NCI-H2196 (cell line): ENCODE measurements at regions not wholly inside any gene's neighbourhood (a gene's known extent, or its start where the extent isn't known, plus 50 kb on each side); places are given as distances from the start of the nearest gene placed in this dataset.
"Not testable (repeated sequence)": the region's sequence is repeated elsewhere in the genome, so short reads cannot be mapped to it uniquely, and the experiment has no call there.

Experiments used
- DNase-seq: peaks from one replicate; lab custom pipeline; 2025; ENCODE audit not compliant: unreplicated experiment; lab: John Stamatoyannopoulos, UW

DNA sequence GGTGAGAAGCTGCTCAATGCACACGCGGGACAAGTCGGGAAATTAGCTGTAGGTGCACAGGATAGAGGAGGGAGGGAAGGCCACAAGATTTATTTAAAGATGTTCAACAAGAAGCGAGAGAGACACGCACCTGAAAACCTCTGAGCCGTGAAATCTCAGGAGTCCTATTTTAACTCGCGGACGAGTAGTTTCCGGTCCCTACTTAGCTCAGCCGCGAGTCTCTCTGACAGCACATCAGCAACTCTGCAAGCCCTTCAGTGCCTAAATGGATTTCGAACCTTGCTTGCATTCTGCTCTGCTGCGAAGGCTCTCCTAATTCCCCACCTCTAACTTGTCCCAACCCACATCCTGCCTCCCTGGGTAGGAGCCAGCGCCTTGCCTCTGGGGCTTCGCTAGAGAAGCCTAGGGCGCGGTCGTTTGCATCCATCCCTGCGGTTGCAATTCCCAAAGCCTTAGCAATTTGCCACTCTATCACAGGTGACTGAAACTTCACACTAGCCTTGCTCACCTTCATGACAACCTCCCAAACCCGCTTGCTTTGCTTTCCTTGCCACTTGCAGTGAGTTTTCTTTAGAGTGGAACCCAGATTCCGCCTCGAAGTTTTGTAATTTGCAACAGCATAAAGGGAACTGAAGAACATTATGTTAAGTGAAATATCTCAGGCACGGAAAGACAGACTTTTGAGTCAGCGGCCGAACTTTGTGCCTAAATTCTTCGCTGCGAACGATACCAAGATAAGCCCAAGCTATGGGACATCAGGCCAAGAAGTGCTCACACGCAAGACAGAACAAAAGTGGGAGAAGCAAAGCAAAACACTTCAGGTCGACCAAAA is 202.8 kb downstream of the KDM5D start:
- DNase-seq = no peak

DNA sequence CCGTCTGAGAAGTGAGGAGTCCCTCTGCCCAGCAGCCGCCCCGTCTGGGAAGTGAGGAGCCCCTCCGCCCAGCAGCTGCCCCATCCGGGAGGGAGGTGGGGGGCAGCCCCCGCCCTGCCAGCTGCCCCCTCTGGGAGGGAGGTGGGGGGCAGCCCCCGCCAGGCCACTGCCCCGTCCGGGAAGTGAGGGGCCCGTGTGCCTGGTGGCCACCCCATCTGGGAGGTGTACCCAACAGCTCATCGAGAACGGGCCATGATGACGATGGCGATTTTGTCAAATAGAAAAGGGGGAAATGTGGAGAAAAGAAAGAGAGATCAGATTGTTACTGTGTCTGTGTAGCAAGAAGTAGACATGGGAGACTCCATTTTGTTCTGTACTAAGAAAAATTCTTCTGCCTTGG is 208.8 kb downstream of the KDM5D start:
- not testable (repeated sequence) for DNase-seq

- no peak for DNase-seq
These were observed 222.6 kb downstream of the KDM5D start for GRCh38 chrY:19521976-19522375.

DNA sequence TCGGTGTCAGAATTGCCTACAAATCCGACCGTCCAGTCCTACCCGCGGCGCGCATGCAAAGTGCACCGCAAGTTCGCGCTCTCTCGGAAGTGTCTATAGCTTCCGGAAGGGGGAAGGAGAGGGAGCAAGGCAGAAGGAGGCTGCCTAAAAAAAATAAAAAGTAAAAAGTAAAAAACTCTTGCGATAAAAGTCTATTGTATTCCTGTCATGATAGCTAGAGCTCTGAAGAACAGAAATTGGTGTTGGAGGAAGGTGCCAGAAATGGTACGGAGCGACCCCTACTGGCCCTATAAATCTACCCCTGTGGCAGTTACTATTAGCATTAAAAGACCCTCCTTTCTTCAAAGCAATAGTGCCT is 241.5 kb downstream of the KDM5D start:
- no peak for DNase-seq

DNA sequence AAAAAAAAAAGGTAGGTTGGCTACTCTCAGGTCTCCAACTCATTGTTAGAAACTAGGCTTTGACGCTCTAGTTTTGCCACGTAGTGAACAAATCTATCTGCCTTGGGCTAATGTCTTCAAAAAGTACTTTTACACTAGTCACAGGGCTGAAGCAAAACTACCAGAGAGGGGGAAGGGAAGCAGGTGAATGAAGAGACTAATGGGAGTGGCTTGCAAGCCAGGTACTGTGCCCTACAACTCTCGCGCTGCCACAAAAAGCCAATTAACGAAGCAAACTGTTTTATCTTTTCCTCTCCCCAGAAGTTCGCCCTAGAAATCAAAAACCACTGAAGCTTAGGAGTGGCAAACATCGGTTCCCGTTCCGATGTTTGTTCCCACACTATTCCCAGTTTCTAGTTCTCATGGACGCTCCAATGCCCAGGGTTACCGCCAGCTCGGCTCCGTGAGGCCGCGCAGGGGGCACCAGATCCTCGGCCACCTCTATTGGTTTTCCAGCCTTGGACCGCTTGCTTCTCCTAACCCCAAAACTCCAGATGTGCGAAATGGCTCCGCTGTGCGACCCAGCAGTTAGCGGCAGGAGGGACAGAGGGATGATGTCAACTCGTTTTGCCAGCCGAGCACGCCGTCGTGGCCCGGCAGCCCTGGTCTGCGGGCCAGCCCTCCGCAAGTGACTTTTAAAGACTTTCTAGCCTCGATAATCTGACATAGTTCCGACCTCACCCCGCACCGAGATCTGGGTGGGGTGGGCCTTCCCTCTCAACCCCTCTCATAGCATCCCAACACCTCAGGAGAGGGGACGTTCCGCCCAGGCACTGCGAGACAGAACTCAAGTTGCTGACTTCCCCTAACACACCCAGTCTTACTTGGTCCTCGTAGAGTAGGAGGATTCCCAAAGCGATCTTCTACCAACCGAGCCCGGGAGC is 242.1 kb downstream of the KDM5D start:
- no peak for DNase-seq

DNA sequence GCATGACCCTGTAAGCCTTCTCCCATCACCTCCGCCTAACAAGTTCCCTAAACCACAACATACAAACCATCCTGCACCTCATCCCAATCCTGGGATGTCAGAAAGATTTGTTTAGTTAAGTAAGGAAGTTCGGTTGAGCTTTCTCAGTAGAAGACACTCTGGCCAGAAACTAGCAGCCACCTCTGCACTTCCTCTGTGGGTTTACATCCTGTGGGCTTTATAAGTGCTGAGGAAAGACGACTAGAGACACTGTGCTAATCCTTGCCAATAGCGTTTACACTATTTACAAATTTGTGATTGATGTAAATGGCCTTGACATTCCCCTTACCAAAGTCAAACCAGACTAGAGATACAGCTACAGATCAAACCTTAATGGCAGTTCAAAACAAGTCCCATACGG is 246.0 kb downstream of the KDM5D start:
- no peak for DNase-seq

DNA sequence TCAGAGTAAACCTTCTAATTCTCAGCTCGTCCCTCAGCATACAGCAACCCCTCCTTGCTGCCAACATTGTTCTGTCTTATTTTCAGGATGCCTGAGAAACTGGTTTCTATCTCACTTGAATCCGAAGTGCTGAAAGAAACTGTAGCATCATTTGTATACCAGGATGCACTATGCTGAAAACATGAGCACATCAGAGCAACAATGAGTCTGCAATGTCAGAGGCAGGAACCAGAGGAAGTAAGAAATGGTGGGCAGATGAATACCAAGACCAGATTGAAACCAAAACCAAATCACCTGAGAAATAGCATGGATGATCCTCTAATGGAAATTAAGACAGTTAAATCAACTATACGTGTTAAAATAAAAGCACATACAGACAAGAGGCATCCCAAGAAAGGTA is 257.0 kb downstream of the KDM5D start:
- DNase-seq = no peak

DNA sequence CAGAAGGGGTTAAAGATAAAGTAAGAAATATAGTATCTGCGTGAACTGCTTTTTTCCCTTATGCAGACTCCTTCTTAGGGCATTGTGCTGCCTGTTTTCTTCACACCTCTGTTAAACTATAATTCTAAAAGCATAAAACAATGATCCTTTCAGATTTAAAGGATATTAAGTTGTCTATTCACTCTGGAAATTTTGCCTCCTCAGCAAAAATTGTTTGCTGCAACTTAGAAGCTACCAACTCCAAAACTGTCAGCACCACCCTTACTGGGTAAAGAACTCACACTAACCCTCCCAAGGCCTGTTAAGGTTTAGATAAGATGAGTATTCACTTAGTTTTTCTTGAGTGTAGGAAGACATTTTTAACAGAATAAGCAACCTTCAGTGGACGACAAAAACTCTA is 259.5 kb downstream of the KDM5D start:
- DNase-seq = no peak

DNA sequence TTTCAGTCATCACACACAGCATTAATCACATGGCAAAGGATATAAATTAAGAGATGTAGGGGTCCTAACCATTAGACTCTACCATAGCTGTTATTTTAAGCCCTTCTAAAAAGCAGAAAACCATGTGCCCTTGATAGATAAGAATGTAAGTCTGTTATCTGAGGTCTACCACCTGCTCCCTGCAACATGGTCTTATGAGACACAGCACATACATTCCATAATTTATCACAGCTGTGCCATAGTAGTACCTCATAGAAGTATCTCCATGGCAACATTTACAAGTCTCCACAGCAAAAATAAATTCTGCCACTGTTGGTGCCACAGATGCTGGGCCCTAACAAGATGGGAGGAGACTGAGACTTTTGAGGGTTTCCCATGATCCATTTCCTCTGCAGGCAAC is 265.4 kb downstream of the KDM5D start:
- no peak for DNase-seq

GRCh38 chrY:19477959-19478358 is 266.6 kb downstream of the KDM5D start:
- DNase-seq = no peak

- DNase-seq = no peak
These were observed 278.7 kb downstream of the KDM5D start for GRCh38 chrY:19465809-19466208.

DNA sequence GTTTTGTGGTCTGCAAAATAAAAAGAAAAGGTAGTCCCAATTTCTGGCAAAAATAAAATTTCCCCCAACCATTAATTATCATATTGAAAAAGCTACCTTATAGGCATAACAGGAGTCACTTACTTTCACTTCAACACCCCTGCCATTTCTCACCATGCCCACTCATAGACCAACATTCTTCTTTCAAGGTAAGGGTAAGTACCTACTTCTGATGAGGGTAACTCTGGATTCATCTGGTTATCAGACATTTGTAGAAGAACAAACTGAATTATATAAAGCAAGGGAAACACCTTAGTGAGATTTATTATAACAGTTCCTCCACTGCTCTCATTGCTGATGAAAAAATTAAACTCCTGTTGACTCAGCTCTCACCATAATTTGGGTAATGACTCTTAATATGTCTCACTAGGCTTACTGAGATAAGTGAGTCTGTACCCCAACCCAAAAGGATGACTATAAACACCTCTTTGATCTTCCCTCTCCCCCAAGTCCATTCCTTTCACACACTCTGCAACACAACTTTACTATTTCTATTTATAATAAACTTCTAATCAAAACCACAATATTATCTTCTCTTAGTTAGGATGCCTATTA is 287.6 kb downstream of the KDM5D start:
- no peak for DNase-seq

DNA sequence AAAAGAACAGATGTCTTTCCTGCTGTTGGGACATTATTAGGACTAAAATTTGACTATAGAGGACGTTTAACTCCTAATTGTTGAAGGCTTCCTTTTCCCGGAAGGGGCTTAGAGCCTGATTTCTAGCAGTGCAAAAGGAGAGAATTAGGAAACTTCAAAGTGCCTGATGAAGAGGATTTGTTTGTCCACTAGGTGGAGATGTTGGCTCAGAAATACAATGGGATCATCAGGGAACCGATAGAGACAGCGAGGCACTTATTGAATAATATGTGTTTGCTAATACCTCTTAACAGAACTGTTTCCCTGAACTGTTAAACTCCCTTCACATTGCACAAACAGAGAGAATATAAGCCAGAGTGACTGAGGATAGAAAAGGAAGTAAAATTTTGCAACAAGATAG is 311.5 kb downstream of the KDM5D start:
- DNase-seq = peak; percentile 49

DNA sequence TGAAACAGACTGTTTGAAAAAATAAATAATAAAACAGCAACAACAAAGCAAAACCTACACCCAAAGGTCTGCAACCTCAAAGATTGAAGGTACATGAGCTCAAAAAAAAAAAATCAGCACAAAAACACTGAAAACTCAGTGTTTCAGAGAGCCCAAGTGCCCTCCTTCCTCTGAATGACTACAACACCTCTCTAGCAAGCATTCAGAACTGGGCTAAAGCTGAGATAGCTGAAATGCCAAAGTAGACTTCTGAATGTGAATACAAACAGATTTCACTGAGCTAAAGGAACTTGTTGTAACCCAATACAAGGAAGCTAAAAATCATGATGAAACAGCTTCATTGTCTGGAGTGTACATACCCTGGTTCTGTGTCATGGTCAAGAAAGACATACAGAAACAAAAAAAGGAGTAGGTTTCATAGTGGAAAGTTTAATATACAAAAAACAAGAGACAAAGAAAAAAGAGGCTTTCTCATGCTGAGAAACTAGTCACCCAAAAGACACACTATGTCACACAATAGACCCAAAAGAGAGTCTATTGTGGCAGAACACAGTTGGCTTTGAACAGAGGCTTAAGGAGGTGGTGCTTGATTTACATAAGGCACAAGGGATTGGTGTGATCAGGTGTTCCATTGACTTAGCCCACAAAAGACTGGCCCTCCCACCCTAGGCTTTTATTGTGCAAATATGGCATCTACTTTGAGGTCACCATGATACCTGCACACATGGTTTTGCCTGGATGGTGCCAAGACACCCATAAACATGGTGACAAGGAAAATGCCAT is 316.6 kb downstream of the KDM5D start:
- DNase-seq = no peak

DNA sequence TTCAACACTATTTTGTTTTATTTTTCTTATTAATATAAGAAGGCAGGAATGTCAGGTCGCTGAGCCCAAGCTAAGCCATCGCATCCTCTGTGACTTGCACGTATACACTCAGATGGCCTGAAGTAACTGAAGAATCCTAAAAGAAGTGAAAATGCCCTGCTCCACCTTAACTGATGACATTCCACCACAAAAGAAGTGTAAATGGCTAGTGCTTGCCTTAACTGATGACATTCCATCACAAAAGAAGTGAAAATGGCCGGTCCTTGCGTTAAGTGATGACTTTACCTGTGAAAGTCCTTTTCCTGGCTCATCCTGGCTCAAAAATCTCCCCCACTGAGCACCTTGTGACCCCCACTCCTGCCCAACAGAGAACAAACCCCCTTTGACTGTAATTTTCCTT is 317.3 kb downstream of the KDM5D start:
- not testable (repeated sequence) for DNase-seq

- no peak for DNase-seq
These were observed 333.4 kb downstream of the KDM5D start for GRCh38 chrY:19410980-19411766.

GRCh38 chrY:19406246-19406645 is 338.3 kb downstream of the KDM5D start:
- DNase-seq = no peak

DNA sequence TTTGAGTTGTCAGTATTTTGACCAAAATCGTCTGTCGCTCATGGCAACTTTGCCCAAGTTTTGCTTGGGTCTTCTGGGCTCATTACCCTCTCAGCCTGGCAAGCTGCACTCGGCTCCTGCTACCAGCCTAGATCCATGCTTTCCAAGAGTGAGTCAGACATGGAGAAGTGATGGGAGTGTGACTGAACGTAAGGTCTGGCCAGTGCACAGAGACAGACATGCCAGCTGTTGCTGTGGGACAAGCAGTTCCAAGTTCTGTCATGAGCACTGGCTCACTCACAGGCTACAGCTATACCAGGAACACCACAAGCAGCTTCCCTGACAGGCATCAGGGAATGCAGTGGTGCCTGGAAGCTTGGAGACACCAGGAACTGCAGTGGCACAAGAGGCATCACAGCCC is 338.9 kb downstream of the KDM5D start:
- no peak for DNase-seq

DNA sequence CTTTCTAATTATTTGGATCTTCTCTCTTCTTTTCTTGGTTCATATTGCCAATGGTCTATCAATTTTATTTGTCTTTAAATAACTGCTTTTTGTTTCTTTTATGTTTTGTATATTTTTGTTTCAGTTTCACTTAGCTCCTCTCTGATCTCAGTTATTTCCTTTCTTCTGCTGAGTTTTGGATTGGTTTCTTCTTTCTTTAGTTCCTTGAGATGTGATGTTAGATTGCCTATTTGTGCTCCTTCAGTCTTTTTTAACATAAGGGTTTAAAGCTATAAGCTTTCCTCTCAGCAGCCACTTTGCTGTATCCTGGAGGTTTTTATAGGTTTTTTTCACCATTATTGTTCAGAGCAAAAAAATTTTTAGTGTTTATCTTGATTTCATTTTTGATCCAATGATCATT is 351.6 kb downstream of the KDM5D start:
- DNase-seq = no peak

DNA sequence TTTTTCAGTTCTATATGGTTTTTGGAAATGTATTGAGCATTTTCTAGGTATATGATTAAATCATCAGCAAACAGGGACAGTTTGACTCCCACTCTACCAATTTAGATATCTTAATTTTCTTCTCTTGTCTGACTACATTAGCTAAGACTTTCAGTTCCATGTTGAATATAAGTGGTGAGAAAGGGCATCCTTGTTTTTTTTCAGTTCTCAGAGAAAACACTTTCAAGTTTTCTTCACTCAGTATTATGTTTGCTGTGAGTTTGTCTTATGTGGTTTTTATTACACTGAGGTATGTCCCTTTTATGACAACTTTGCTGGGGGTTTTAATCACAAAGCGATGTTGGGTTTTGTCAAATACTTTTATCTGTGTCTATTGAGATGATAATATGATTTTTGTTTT is 352.6 kb downstream of the KDM5D start:
- no peak for DNase-seq
